ENCODE measurements at regions not wholly inside any gene's neighbourhood (a gene's known extent, or its start where the extent isn't known, plus 50 kb on each side); places are given as distances from the start of the nearest gene placed in this dataset.

DNA sequence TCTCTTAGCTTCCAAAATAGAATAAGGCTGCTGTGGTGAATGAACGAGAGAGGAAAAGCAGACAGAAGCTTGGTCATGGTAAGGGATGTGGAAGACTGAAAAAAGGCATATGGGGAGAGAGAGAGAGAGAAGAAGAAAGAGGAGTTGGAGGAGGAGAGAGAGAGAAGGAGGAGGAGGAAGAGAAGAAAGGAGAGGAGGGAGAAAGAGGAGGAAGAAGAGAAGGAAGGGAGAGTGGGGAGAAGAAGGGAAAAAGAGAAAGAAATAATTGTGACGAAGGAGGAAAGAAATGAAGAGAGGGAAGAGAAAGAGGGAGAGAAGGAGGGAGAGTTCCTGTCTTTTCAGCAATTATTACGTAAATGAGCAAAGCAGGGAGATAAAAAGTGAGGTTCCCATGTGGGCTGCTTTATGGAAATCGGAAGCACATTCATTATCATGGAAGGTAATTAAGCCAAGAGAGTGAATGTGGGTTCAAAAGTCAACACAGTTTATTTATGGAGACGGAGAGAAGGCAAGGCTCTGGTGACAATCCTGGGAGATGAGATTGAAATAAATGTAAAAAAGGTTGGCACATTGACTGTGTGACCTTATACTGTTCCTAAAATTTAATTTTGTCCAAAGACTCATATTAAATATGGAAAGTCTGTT is 611.2 kb downstream of the KIF4B start:
- no peak overlapping the region for H3K4me3 ChIP-seq (ENCODE audit: low read depth, low read length)
- TF ChIP-seq, protein P1, sequence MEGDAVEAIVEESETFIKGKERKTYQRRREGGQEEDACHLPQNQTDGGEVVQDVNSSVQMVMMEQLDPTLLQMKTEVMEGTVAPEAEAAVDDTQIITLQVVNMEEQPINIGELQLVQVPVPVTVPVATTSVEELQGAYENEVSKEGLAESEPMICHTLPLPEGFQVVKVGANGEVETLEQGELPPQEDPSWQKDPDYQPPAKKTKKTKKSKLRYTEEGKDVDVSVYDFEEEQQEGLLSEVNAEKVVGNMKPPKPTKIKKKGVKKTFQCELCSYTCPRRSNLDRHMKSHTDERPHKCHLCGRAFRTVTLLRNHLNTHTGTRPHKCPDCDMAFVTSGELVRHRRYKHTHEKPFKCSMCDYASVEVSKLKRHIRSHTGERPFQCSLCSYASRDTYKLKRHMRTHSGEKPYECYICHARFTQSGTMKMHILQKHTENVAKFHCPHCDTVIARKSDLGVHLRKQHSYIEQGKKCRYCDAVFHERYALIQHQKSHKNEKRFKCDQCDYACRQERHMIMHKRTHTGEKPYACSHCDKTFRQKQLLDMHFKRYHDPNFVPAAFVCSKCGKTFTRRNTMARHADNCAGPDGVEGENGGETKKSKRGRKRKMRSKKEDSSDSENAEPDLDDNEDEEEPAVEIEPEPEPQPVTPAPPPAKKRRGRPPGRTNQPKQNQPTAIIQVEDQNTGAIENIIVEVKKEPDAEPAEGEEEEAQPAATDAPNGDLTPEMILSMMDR (IDR thresholded peaks at IDR 0.05; ENCODE audit: control insufficient read depth, extremely low read depth, insufficient read depth): no peak
- DNase-seq (ENCODE audit: low read depth): no peak

DNA sequence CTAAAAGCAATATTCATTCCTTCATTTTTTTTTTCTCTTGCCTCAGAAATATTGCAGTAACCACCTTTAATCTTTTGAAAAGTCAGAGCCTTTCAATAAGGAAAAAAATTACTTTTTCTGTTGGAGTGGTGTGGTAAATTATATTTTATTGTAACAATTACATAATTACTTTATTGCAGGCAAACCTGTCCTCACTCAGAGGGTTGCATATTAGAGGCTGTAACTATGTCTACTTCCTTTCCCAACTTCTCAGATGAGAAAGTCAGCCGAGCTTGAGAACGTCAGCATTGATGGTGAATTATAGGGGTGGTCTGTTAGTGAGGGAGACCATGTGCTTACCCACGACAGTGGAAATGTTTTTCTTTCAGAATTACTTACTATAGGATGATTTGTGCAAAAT is 611.8 kb downstream of the KIF4B start:
- H3K4me3 ChIP-seq (ENCODE audit: low read depth, low read length): no peak overlapping the region
- TF ChIP-seq, protein P1 (IDR thresholded peaks at IDR 0.05; ENCODE audit: control insufficient read depth, extremely low read depth, insufficient read depth): no peak
- DNase-seq (ENCODE audit: low read depth): no peak

DNA sequence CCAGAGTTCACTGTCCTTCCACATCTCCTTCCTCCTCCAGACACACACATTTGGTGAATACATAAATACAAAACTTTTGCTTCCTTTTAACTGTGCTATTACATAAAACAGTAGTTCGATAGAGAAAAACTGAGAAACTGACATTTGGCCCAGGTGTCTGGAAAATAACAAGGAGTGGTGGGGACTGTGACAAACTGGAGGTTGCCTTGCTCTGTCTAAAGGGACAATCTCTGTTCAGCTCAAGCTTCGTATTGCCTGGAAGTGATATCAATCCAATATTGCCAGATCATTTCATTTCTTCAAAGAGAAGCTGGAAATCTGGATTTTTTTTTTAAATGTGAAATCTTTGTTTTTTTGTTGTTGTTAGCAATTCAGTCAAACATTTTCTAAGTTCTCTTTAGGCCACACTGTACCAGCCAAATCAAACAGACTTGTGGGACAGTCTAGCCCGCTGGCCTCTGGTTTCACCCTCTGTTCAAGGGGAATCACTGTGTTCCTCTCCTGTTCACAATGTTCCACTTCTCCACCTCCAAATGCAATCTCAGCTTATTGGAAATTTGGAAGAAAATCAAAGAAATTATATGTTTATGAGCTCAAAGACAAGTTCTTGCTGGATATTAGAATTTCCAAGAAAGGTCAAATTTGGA is 612.5 kb downstream of the KIF4B start:
- H3K4me3 ChIP-seq (ENCODE audit: low read depth, low read length): no peak overlapping the region
- TF ChIP-seq, protein P1 (IDR thresholded peaks at IDR 0.05; ENCODE audit: control insufficient read depth, extremely low read depth, insufficient read depth): no peak
- peak; percentile 7 for DNase-seq (ENCODE audit: low read depth)

DNA sequence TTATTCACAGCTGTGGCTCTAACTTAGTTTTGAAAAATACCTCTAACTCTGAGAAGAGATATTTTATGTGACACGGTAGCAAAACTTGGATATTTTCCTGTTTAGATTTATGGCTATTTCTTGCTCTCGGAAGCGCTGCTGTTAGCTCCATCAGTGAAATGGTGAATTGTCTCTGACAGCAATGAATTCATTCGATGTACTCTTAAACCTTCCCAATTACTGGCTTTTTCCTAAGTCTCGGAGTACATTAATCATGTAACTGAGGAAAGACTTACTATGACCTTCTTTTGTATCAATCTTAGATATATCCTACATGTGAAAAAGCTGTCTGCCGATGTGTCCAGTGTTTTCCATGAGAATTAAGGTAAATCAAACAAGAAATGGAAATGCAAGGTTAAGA is 613.0 kb downstream of the KIF4B start:
- TF ChIP-seq, protein P1 (IDR thresholded peaks at IDR 0.05; ENCODE audit: control insufficient read depth, extremely low read depth, insufficient read depth): no peak

DNA sequence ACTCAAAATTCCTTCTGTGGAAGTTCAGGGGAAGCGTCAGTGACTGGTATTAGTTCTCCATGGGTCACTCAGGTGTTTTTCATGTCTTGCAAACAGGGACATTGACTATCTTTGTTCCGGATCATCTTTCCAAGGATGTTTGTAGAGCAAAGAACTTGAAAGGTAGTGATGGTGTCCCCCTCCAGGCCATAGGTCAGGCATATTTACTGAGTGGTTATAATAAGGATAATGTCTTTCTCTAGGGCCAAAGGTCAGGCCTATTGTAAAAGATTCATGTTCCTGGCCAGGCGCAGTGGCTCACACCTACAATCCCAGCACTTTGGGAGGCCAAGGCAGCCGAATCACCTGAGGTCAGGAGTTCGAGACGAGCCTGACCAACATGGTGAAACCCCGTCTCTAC is 614.8 kb downstream of the KIF4B start:
- TF ChIP-seq, protein P1 (IDR thresholded peaks at IDR 0.05; ENCODE audit: control insufficient read depth, extremely low read depth, insufficient read depth): no peak
- DNase-seq (ENCODE audit: low read depth): no peak
- no peak overlapping the region for H3K4me3 ChIP-seq (ENCODE audit: low read depth, low read length)

More for the DNA sequence above, 613.0 kb downstream of the KIF4B start:
- no peak for DNase-seq (ENCODE audit: low read depth)
- H3K4me3 ChIP-seq (ENCODE audit: low read depth, low read length): no peak overlapping the region

DNA sequence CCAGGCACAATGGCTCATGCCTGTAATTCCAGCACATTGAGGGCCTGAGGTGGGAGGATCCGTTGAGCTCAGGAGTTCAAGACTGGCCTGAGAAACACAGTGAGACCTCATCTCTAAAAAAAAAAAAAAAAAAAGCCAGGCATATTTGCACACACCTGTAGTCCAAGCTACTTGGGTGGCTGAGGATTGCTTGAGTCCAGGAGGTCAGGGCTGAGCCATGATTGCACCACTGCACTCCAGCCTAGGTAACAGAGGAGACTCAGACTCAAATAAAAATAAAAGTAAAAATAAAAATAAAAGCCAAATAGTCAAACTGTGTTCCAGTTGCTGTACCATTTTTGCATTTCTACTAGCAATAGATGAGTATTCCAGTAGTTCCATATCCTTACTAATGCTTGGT is 616.0 kb downstream of the KIF4B start:
- DNase-seq (ENCODE audit: low read depth): no peak
- no peak overlapping the region for H3K4me3 ChIP-seq (ENCODE audit: low read depth, low read length)
- TF ChIP-seq, protein P1 (IDR thresholded peaks at IDR 0.05; ENCODE audit: control insufficient read depth, extremely low read depth, insufficient read depth): no peak

DNA sequence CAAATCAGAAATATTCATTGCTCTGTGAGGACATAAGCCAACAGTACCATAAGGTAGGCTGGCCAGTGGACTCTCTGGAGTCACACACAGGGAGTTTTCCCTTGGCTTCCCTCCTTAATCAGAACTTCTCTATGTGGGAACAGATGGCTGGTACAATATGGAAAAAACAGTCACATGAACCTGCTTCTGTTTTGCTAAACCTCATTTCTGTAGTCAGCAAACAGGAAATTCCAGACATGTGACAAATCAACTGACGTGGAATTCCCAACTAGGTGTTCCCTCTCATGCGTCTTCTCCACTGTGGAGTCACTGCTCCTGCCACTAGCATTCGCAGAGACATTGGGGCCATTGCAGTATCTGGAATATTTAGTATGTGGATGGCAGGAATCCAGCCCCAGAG is 617.6 kb downstream of the KIF4B start:
- DNase-seq (ENCODE audit: low read depth): no peak
- no peak overlapping the region for H3K4me3 ChIP-seq (ENCODE audit: low read depth, low read length)
- TF ChIP-seq, protein P1 (IDR thresholded peaks at IDR 0.05; ENCODE audit: control insufficient read depth, extremely low read depth, insufficient read depth): no peak

Data from LNCaP clone FGC (cell line).